SJSA1 (cell line): ENCODE measurements at regions not wholly inside any gene's neighbourhood (a gene's known extent, or its start where the extent isn't known, plus 50 kb on each side); places are given as distances from the start of the nearest gene placed in this dataset.

Experiments
- DNase-seq, 2 experiments: peaks; one replicate each; pipeline ENCODE4 v3.0.0-alpha.2; 2015 to 2020; ENCODE audit warnings: low spot score in 2 of 2, low read depth in 1 of 2
- H3K27ac ChIP-seq: fragments of 250-450 bp; sonication (Bioruptor Pico); 2 replicates; pipeline ENCODE4 v1.5.1; 2020; ENCODE audit warnings: mild to moderate bottlenecking, moderate library complexity
- H3K27me3 ChIP-seq: fragments of 250-450 bp; sonication (Bioruptor Pico); replicated peaks from 2 replicates; pipeline ENCODE4 v1.5.1; 2020; ENCODE audit warnings: mild to moderate bottlenecking, moderate library complexity
- H3K36me3 ChIP-seq: fragments of 250-450 bp; sonication (Bioruptor Pico); 2 replicates; pipeline ENCODE4 v1.5.1; 2020; ENCODE audit warnings: mild to moderate bottlenecking
- H3K4me1 ChIP-seq: fragments of 250-450 bp; sonication (Bioruptor Pico); replicated peaks from 2 replicates; pipeline ENCODE4 v1.6.1; 2021; ENCODE audit warnings: mild to moderate bottlenecking
- H3K4me3 ChIP-seq: fragments of 250-450 bp; sonication (Bioruptor Pico); 2 replicates; pipeline ENCODE4 v1.5.1; 2020; ENCODE audit warnings: mild to moderate bottlenecking
- H3K9me3 ChIP-seq: fragments of 250-450 bp; sonication (Bioruptor Pico); replicated peaks from 2 replicates; pipeline ENCODE4 v1.5.1; 2020; ENCODE audit warnings: mild to moderate bottlenecking

GRCh38 chr21:15406791-15407190 lies 323.0 kb upstream of the USP25 start:
- H3K36me3 ChIP-seq: no peaks in the 10 kb centered on the region
- no peak overlapping the region for H3K4me3 ChIP-seq
- no peaks in the 10 kb centered on the region for H3K27me3 ChIP-seq
- no peaks in the 10 kb centered on the region for H3K9me3 ChIP-seq
- DNase-seq: no peak
- H3K4me1 ChIP-seq: no peaks in the 10 kb centered on the region
- H3K27ac ChIP-seq: no peak overlapping the region

DNA sequence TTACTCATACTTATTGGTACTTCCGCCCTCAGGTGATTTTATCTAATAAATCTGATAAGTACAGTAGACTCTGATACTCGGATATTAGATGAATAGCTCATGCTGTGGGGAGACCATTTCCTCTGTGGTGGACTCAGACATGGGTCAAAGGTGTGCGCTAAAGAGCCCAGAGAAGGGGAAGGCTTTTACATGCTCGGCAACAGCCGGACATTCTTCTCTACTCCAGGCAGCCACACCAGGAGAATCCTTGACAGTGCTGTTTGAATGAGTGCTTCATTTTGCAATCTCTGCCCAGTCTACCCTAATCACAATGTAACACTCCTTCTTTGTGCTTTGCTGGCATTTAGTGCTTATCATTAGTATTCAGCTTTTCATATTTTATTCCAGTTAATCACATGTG lies 322.2 kb upstream of the USP25 start:
- Histone ChIP-seq H3K4me3 (no peak overlapping the region), H3K4me1 (no peaks in the 10 kb centered on the region), H3K9me3 (no peaks in the 10 kb centered on the region), H3K27ac (no peak overlapping the region), H3K27me3 (no peaks in the 10 kb centered on the region), H3K36me3 (no peaks in the 10 kb centered on the region)
- no peak for DNase-seq

GRCh38 chr21:15408089-15408488 lies 321.7 kb upstream of the USP25 start:
- Histone ChIP-seq H3K27me3 (no peaks in the 10 kb centered on the region), H3K27ac (no peak overlapping the region), H3K4me1 (no peaks in the 10 kb centered on the region), H3K9me3 (no peaks in the 10 kb centered on the region), H3K36me3 (no peaks in the 10 kb centered on the region), H3K4me3 (no peak overlapping the region)
- DNase-seq: no peak

GRCh38 chr21:15409031-15409430 lies 320.8 kb upstream of the USP25 start:
- H3K27ac ChIP-seq: no peak overlapping the region
- no peak overlapping the region for H3K4me3 ChIP-seq
- no peaks in the 10 kb centered on the region for H3K27me3 ChIP-seq
- no peak for DNase-seq
- no peaks in the 10 kb centered on the region for H3K4me1 ChIP-seq
- H3K9me3 ChIP-seq: no peaks in the 10 kb centered on the region
- H3K36me3 ChIP-seq: no peaks in the 10 kb centered on the region

- no peaks in the 10 kb centered on the region for H3K36me3 ChIP-seq
- H3K4me1 ChIP-seq: no peaks in the 10 kb centered on the region
- H3K9me3 ChIP-seq: no peaks in the 10 kb centered on the region
Measured at GRCh38 chr21:15410853-15411252, 318.9 kb upstream of the USP25 start.

DNA sequence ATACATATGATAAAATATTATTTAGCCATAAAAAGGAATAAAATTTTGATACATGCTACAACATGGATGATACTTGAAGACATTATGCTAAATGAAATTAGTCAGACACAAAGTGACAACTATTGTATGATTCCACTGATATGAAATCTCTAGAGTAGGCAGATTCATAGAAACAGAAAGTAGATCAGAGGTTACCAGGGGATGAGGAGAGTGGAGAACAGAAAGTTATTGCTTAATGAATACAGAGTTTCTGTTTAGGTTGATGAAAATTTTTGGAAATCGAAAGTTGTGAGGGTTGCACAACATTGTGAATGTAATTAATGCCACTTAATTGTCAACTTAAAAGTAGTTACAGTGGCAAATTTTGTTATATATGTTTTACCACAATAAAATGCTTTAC lies 315.7 kb upstream of the USP25 start:
- no peaks in the 10 kb centered on the region for H3K27me3 ChIP-seq
- no peak overlapping the region for H3K27ac ChIP-seq
- no peak for DNase-seq
- no peaks in the 10 kb centered on the region for H3K36me3 ChIP-seq
- no peaks in the 10 kb centered on the region for H3K4me1 ChIP-seq
- H3K9me3 ChIP-seq: no peaks in the 10 kb centered on the region
- H3K4me3 ChIP-seq: no peak overlapping the region

More at GRCh38 chr21:15410853-15411252, 318.9 kb upstream of the USP25 start:
- H3K27ac ChIP-seq: no peak overlapping the region
- H3K27me3 ChIP-seq: no peaks in the 10 kb centered on the region
- no peak overlapping the region for H3K4me3 ChIP-seq
- DNase-seq: no peak

GRCh38 chr21:15415541-15416261 lies 314.1 kb upstream of the USP25 start:
- no peak overlapping the region for H3K4me3 ChIP-seq
- H3K4me1 ChIP-seq: no peaks in the 10 kb centered on the region
- no peaks in the 10 kb centered on the region for H3K27me3 ChIP-seq
- no peaks in the 10 kb centered on the region for H3K9me3 ChIP-seq
- H3K27ac ChIP-seq: no peak overlapping the region
- no peak for DNase-seq
- H3K36me3 ChIP-seq: no peaks in the 10 kb centered on the region

GRCh38 chr21:15421441-15421881 lies 308.3 kb upstream of the USP25 start:
- H3K4me3 ChIP-seq: no peak overlapping the region
- no peak for DNase-seq
- no peaks in the 10 kb centered on the region for H3K9me3 ChIP-seq
- H3K27ac ChIP-seq: no peak overlapping the region
- no peaks in the 10 kb centered on the region for H3K27me3 ChIP-seq
- H3K4me1 ChIP-seq: no peaks in the 10 kb centered on the region
- H3K36me3 ChIP-seq: no peaks in the 10 kb centered on the region

- H3K27ac ChIP-seq: no peak overlapping the region
- H3K36me3 ChIP-seq: no peaks in the 10 kb centered on the region
- H3K4me1 ChIP-seq: no peaks in the 10 kb centered on the region
- H3K9me3 ChIP-seq: no peaks in the 10 kb centered on the region
- no peaks in the 10 kb centered on the region for H3K27me3 ChIP-seq
- no peak overlapping the region for H3K4me3 ChIP-seq
- DNase-seq: no peak
Measured at GRCh38 chr21:15421947-15422346, 307.8 kb upstream of the USP25 start.

GRCh38 chr21:15422783-15423182 lies 307.0 kb upstream of the USP25 start:
- H3K27ac ChIP-seq: no peak overlapping the region
- no peak overlapping the region for H3K4me3 ChIP-seq
- DNase-seq: no peak
- H3K36me3 ChIP-seq: no peaks in the 10 kb centered on the region
- no peaks in the 10 kb centered on the region for H3K9me3 ChIP-seq
- H3K27me3 ChIP-seq: no peaks in the 10 kb centered on the region
- no peaks in the 10 kb centered on the region for H3K4me1 ChIP-seq

- H3K9me3 ChIP-seq: no peaks in the 10 kb centered on the region
- no peaks in the 10 kb centered on the region for H3K27me3 ChIP-seq
- no peak for DNase-seq
- no peak overlapping the region for H3K27ac ChIP-seq
- H3K4me1 ChIP-seq: no peaks in the 10 kb centered on the region
- H3K4me3 ChIP-seq: no peak overlapping the region
- no peaks in the 10 kb centered on the region for H3K36me3 ChIP-seq
Measured at GRCh38 chr21:15423676-15424445, 305.9 kb upstream of the USP25 start.

DNA sequence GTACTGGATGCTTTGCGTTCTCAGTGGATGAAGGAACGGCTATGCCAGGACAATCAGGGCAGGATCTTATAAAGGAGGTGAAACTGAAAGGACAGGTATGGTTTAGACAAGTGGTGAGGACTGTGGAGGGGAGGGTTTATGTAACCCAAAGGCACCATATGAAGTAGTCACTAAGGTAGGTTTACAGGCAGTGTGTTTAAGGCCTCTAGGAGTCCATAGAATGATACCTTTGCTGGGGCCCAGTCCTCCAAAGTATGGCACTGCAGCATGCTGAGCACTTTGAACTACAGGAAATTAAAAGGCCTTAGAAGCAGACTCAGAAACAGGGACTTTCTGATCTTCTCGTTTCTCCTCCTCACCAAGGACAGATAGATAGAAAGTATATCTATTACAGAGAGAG lies 304.7 kb upstream of the USP25 start:
- no peaks in the 10 kb centered on the region for H3K36me3 ChIP-seq
- no peaks in the 10 kb centered on the region for H3K9me3 ChIP-seq
- DNase-seq: no peak
- H3K4me3 ChIP-seq: no peak overlapping the region
- H3K27ac ChIP-seq: no peak overlapping the region
- no peaks in the 10 kb centered on the region for H3K4me1 ChIP-seq
- no peaks in the 10 kb centered on the region for H3K27me3 ChIP-seq

- DNase-seq: no peak
- Histone ChIP-seq H3K27me3 (no peaks in the 10 kb centered on the region), H3K4me3 (no peak overlapping the region), H3K4me1 (no peaks in the 10 kb centered on the region), H3K27ac (no peak overlapping the region), H3K9me3 (no peaks in the 10 kb centered on the region), H3K36me3 (no peaks in the 10 kb centered on the region)
Measured at GRCh38 chr21:15430023-15430422, 299.8 kb upstream of the USP25 start.

- Histone ChIP-seq H3K4me3 (no peak overlapping the region), H3K4me1 (no peaks in the 10 kb centered on the region), H3K27ac (no peak overlapping the region), H3K36me3 (no peaks in the 10 kb centered on the region), H3K9me3 (no peaks in the 10 kb centered on the region), H3K27me3 (no peaks in the 10 kb centered on the region)
- DNase-seq: no peak
Measured at GRCh38 chr21:15430577-15430976, 299.2 kb upstream of the USP25 start.
